Neural progenitor cell (in vitro differentiated cells): ENCODE measurements at regions not wholly inside any gene's neighbourhood (a gene's known extent, or its start where the extent isn't known, plus 50 kb on each side); places are given as distances from the start of the nearest gene placed in this dataset.
A peak's percentile ranks its signal among the peaks of the same experiment; 100 is the strongest.

Experiments
- DNase-seq: peaks from one replicate; pipeline ENCODE4 v3.0.0-alpha.2; 2016; ENCODE audit warnings: low spot score
- H2AFZ ChIP-seq: fragments of 200-600 bp; sonication (generic); replicated peaks from 2 replicates; pipeline ENCODE4 v1.6.1; 2016; ENCODE audit warnings: antibody characterized with exemption
- H3F3A ChIP-seq: fragments of 200-600 bp; sonication (generic); 2 replicates; pipeline ENCODE4 v1.6.1; 2016; ENCODE audit warnings: antibody characterized with exemption, low read depth
- H3K27ac ChIP-seq: fragments of 200-600 bp; sonication (generic); 2 replicates; pipeline ENCODE4 v1.5.1; 2016; ENCODE audit warnings: mild to moderate bottlenecking
- H3K27me3 ChIP-seq: fragments of 200-600 bp; sonication (generic); 2 replicates; pipeline ENCODE4 v1.6.1; 2016; ENCODE audit warnings: mild to moderate bottlenecking, moderate library complexity
- H3K36me3 ChIP-seq: fragments of 200-600 bp; sonication (generic); 2 replicates; pipeline ENCODE4 v1.5.1; 2016
- H3K4me1 ChIP-seq: fragments of 200-600 bp; sonication (generic); 2 replicates; pipeline ENCODE4 v1.6.1; 2016; ENCODE audit warnings: mixed run types
- H3K4me2 ChIP-seq: fragments of 200-600 bp; sonication (generic); 2 replicates; pipeline ENCODE4 v1.6.1; 2016
- H3K4me3 ChIP-seq: fragments of 200-600 bp; sonication (generic); 2 replicates; pipeline ENCODE4 v1.5.1; 2016
- H3K79me2 ChIP-seq: fragments of 200-600 bp; sonication (generic); 2 replicates; pipeline ENCODE4 v1.6.1; 2016; ENCODE audit warnings: low read depth
- H3K9ac ChIP-seq: fragments of 200-600 bp; sonication (generic); 2 replicates; pipeline ENCODE4 v1.6.1; 2016
- H3K9me3 ChIP-seq: fragments of 200-600 bp; sonication (generic); 2 replicates; pipeline ENCODE4 v1.5.1; 2016; ENCODE audit warnings: low read depth
- H4K20me1 ChIP-seq: fragments of 200-600 bp; sonication (generic); 2 replicates; pipeline ENCODE4 v1.6.1; 2016; ENCODE audit warnings: low read depth
- H3K27ac Mint-ChIP-seq: 3 replicates; pipeline ENCODE4 v1.8.0; 2021; ENCODE audit warnings: mixed read lengths
- H3K27me3 Mint-ChIP-seq: 2 replicates; pipeline ENCODE4 v1.8.0; 2022; ENCODE audit warnings: low read depth, mild to moderate bottlenecking, inconsistent platforms, moderate library complexity, mixed read lengths; ENCODE audit not compliant: insufficient read depth
- H3K36me3 Mint-ChIP-seq: 3 replicates; pipeline ENCODE4 v1.8.0; 2021; ENCODE audit warnings: mixed read lengths
- H3K4me1 Mint-ChIP-seq: 3 replicates; pipeline ENCODE4 v1.8.0; 2021; ENCODE audit warnings: mixed read lengths
- H3K4me3 Mint-ChIP-seq: 3 replicates; pipeline ENCODE4 v1.8.0; 2021; ENCODE audit warnings: mild to moderate bottlenecking, moderate library complexity, mixed read lengths
- H3K9me3 Mint-ChIP-seq: 3 replicates; pipeline ENCODE4 v1.8.0; 2020; ENCODE audit warnings: mixed read lengths
- CTCF ChIP-seq: fragments of 200-600 bp; sonication (generic); IDR thresholded peaks from 2 replicates; pipeline ENCODE4 v1.5.1; 2017; ENCODE audit warnings: antibody characterized with exemption, mild to moderate bottlenecking
- EZH2 ChIP-seq: fragments of 200-600 bp; sonication (generic); IDR thresholded peaks from 2 replicates; pipeline ENCODE4 v1.6.1; 2017; ENCODE audit warnings: antibody characterized with exemption, mild to moderate bottlenecking, moderate library complexity
- EZH2phosphoT487 ChIP-seq: fragments of 200-600 bp; sonication (generic); IDR thresholded peaks from 2 replicates; pipeline ENCODE4 v1.6.1; 2017; ENCODE audit warnings: antibody characterized with exemption

GRCh38 chr3:8445861-8446260 is 55.8 kb upstream of the LMCD1 start:
- Mint-ChIP-seq H3K4me1 (peaks cover 13% of the 10 kb centered on the region), H3K36me3 (no peaks in the 10 kb centered on the region), H3K4me3 (no peak overlapping the region), H3K27me3 (peaks cover 8% of the 10 kb centered on the region), H3K27ac (peak overlapping the region; percentile 61), H3K9me3 (peaks cover 3% of the 10 kb centered on the region)
- Histone ChIP-seq H3K4me2 (no peak overlapping the region), H3K4me3 (no peak overlapping the region), H3K9ac (no peak overlapping the region), H4K20me1 (no peaks in the 10 kb centered on the region), H3K9me3 (no peaks in the 10 kb centered on the region), H2AFZ (no peak overlapping the region), H3K79me2 (no peaks in the 10 kb centered on the region), H3K27me3 (no peaks in the 10 kb centered on the region), H3F3A (peaks cover 4% of the 10 kb centered on the region), H3K27ac (no peak overlapping the region), H3K36me3 (no peaks in the 10 kb centered on the region), H3K4me1 (peaks cover 13% of the 10 kb centered on the region)
- DNase-seq: no peak
- TF ChIP-seq CTCF (no peak), EZH2 (no peak), EZH2phosphoT487 (no peak)

GRCh38 chr3:8446845-8447244 is 54.8 kb upstream of the LMCD1 start:
- Histone ChIP-seq H2AFZ (no peak overlapping the region), H3K27ac (no peak overlapping the region), H3K4me2 (no peak overlapping the region), H3K9me3 (no peaks in the 10 kb centered on the region), H3K4me1 (peaks cover 13% of the 10 kb centered on the region), H3F3A (peaks cover 4% of the 10 kb centered on the region), H4K20me1 (no peaks in the 10 kb centered on the region), H3K27me3 (no peaks in the 10 kb centered on the region), H3K4me3 (no peak overlapping the region), H3K9ac (no peak overlapping the region), H3K79me2 (no peaks in the 10 kb centered on the region), H3K36me3 (no peaks in the 10 kb centered on the region)
- DNase-seq: no peak
- no peaks in the 10 kb centered on the region for H3K36me3 Mint-ChIP-seq
- no peak overlapping the region for H3K4me3 Mint-ChIP-seq
- peaks cover 16% of the 10 kb centered on the region for H3K4me1 Mint-ChIP-seq
- peaks cover 6% of the 10 kb centered on the region for H3K27me3 Mint-ChIP-seq
- no peaks in the 10 kb centered on the region for H3K9me3 Mint-ChIP-seq
- no peak overlapping the region for H3K27ac Mint-ChIP-seq
- TF ChIP-seq EZH2phosphoT487: no peak
- no peak for TF ChIP-seq EZH2
- no peak for TF ChIP-seq CTCF

DNA sequence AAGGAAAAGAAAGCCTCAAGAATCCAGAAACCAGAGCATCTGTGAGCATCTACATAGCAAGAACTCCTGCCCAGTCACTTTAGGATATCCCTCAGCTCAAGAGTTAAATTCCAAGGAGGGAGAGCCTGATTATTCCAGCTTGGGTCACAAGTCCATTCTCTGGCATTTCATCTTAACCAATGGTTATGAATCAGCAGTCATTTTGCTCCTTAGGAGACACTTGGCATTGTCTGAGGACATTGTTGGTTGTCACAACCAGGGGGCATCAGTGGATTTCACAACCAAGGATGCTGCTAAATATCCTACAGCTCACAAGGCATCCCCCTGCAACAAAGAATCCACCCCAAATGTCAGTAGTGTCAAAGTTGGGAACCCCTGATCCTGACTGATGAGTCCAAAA is 51.0 kb upstream of the LMCD1 start:
- Histone ChIP-seq H3K4me3 (no peak overlapping the region), H3K27ac (no peak overlapping the region), H3K9ac (no peak overlapping the region), H3K36me3 (no peaks in the 10 kb centered on the region), H2AFZ (no peak overlapping the region), H3K27me3 (no peaks in the 10 kb centered on the region), H3K4me1 (no peaks in the 10 kb centered on the region), H3F3A (no peaks in the 10 kb centered on the region), H3K79me2 (no peaks in the 10 kb centered on the region), H3K4me2 (no peak overlapping the region), H3K9me3 (no peaks in the 10 kb centered on the region), H4K20me1 (no peaks in the 10 kb centered on the region)
- H3K4me1 Mint-ChIP-seq: peaks cover 14% of the 10 kb centered on the region
- H3K27me3 Mint-ChIP-seq: no peaks in the 10 kb centered on the region
- no peaks in the 10 kb centered on the region for H3K9me3 Mint-ChIP-seq
- TF ChIP-seq CTCF (peak; percentile 30), EZH2 (no peak), EZH2phosphoT487 (no peak)
- H3K4me3 Mint-ChIP-seq: no peak overlapping the region
- H3K36me3 Mint-ChIP-seq: no peaks in the 10 kb centered on the region
- DNase-seq: peak; percentile 19
- no peak overlapping the region for H3K27ac Mint-ChIP-seq

- DNase-seq: no peak
- Histone ChIP-seq H3K4me3 (no peak overlapping the region), H3K27me3 (no peaks in the 10 kb centered on the region), H3K4me1 (peaks cover 9% of the 10 kb centered on the region), H3K4me2 (no peak overlapping the region), H3K36me3 (no peaks in the 10 kb centered on the region), H2AFZ (no peak overlapping the region), H3K9ac (no peak overlapping the region), H3K27ac (no peak overlapping the region), H3K79me2 (no peaks in the 10 kb centered on the region), H3K9me3 (no peaks in the 10 kb centered on the region), H4K20me1 (no peaks in the 10 kb centered on the region), H3F3A (peaks cover 10% of the 10 kb centered on the region)
- no peaks in the 10 kb centered on the region for H3K36me3 Mint-ChIP-seq
- H3K9me3 Mint-ChIP-seq: no peaks in the 10 kb centered on the region
- TF ChIP-seq EZH2: no peak
- TF ChIP-seq EZH2phosphoT487: no peak
- TF ChIP-seq CTCF: no peak
- H3K4me3 Mint-ChIP-seq: no peak overlapping the region
- H3K27me3 Mint-ChIP-seq: no peaks in the 10 kb centered on the region
- peaks cover 13% of the 10 kb centered on the region for H3K4me1 Mint-ChIP-seq
- no peak overlapping the region for H3K27ac Mint-ChIP-seq
Observed at GRCh38 chr3:8451696-8452095, 49.9 kb upstream of the LMCD1 start.
